Panc1 (cell line): ENCODE measurements at regions not wholly inside any gene's neighbourhood (a gene's known extent, or its start where the extent isn't known, plus 50 kb on each side); places are given as distances from the start of the nearest gene placed in this dataset.

Source experiments
- ATAC-seq: fragments of 200-7000 bp; cut with Tn5 transposase; 2 replicates; pipeline ENCODE4 v1.9.1; 2020; ENCODE audit warnings: mild to moderate bottlenecking, moderate library complexity
- BruUV-seq: library from RNA; stranded (reverse); fragments of 400-500 nt; replicated peaks from 2 replicates; lab custom pipeline; 2021; lab: Mats Ljungman, UMichigan
- CTCF ChIA-PET: fragments of 300-600 bp; sonication (Branson Sonifier 250); formaldehyde crosslinking; loops from one replicate; lab custom pipeline; 2022; ENCODE audit warnings: antibody characterized with exemption; lab: Charles Lee
- POLR2A ChIA-PET: fragments of 300-600 bp; sonication (Branson Sonifier 250); formaldehyde crosslinking; loops from one replicate; lab custom pipeline; 2022; ENCODE audit warnings: antibody characterized with exemption; lab: Charles Lee
- DNase-seq: peaks from one replicate; pipeline ENCODE4 v3.0.0-alpha.2; 2010; ENCODE audit warnings: low read depth, low spot score
- H3K27ac ChIP-seq: 2 replicates; pipeline ENCODE4 v1.5.1; 2011; ENCODE audit warnings: mild to moderate bottlenecking, low read length, inconsistent platforms
- H3K27me3 ChIP-seq: fragments of 200-500 bp; sonication (Bioruptor generic); 2 replicates; pipeline ENCODE4 v1.6.0; 2014; ENCODE audit warnings: low read length, inconsistent platforms; ENCODE audit not compliant: control insufficient read depth, insufficient read depth
- H3K36me3 ChIP-seq: fragments of 200-500 bp; sonication (Bioruptor generic); 2 replicates; pipeline ENCODE4 v1.5.1; 2014; ENCODE audit warnings: inconsistent platforms, mild to moderate bottlenecking, low read length, moderate library complexity; ENCODE audit not compliant: control insufficient read depth, insufficient read depth
- H3K4me1 ChIP-seq: 2 replicates; pipeline ENCODE4 v1.5.1; 2011; ENCODE audit warnings: inconsistent platforms, mild to moderate bottlenecking, low read length, moderate library complexity; ENCODE audit not compliant: control insufficient read depth, insufficient read depth
- H3K4me3 ChIP-seq, 2 experiments: 2 replicates each; pipeline ENCODE4 v1.5.1; 2011 to 2012; ENCODE audit warnings: low read depth in 2 of 2, low read length in 2 of 2, mild to moderate bottlenecking in 2 of 2, inconsistent platforms in 1 of 2, moderate library complexity in 1 of 2
- H3K9me3 ChIP-seq: fragments of 200-500 bp; sonication (Bioruptor generic); 2 replicates; pipeline ENCODE4 v1.5.1; 2014; ENCODE audit warnings: low read depth, mild to moderate bottlenecking, inconsistent platforms, low read length, moderate library complexity; ENCODE audit not compliant: control insufficient read depth, insufficient read depth
- POLR2AphosphoS5 ChIP-seq: IDR thresholded peaks from 2 replicates; pipeline ENCODE4 v1.6.1; 2012; ENCODE audit warnings: mild to moderate bottlenecking, low read depth, low read length, moderate library complexity
- SIN3A ChIP-seq: IDR thresholded peaks from 2 replicates; pipeline ENCODE4 v1.6.1; 2012; ENCODE audit warnings: low read depth, mild to moderate bottlenecking, low read length, moderate library complexity, borderline replicate concordance; ENCODE audit not compliant: insufficient read depth
- TCF7L2 ChIP-seq: IDR thresholded peaks from 2 replicates; pipeline ENCODE4 v1.6.1; 2011; ENCODE audit warnings: mild to moderate bottlenecking, low read depth, low read length, inconsistent platforms
- in situ Hi-C: cut with HindIII; loops from 2 replicates; pipeline ENCODE4 v1.10.0; 2016; ENCODE audit warnings: low sequenced_read_pairs, low pct_unique_long_range_greater_than_20kb
- intact Hi-C: fragments of 100-400 bp; cut with micrococcal nuclease; formaldehyde crosslinking; loops from one replicate; pipeline ENCODE4 v1.10.0; 2022; ENCODE audit not compliant: unreplicated experiment
- TF ChIP-seq, protein P1 (sequence below), 2 experiments: IDR thresholded peaks; 2 replicates each; pipeline ENCODE4 v1.6.1; 2011 to 2012; ENCODE audit warnings: low read depth in 2 of 2, control low read depth in 1 of 2, low read length in 1 of 2, mild to moderate bottlenecking in 1 of 2, moderate library complexity in 1 of 2; ENCODE audit not compliant: insufficient read depth in 1 of 2
- TF ChIP-seq, protein P2 (sequence below): fragments of 450-650 bp; IDR thresholded peaks from 2 replicates; pipeline ENCODE4 v1.5.1; 2017; ENCODE audit warnings: mild to moderate bottlenecking

DNA sequence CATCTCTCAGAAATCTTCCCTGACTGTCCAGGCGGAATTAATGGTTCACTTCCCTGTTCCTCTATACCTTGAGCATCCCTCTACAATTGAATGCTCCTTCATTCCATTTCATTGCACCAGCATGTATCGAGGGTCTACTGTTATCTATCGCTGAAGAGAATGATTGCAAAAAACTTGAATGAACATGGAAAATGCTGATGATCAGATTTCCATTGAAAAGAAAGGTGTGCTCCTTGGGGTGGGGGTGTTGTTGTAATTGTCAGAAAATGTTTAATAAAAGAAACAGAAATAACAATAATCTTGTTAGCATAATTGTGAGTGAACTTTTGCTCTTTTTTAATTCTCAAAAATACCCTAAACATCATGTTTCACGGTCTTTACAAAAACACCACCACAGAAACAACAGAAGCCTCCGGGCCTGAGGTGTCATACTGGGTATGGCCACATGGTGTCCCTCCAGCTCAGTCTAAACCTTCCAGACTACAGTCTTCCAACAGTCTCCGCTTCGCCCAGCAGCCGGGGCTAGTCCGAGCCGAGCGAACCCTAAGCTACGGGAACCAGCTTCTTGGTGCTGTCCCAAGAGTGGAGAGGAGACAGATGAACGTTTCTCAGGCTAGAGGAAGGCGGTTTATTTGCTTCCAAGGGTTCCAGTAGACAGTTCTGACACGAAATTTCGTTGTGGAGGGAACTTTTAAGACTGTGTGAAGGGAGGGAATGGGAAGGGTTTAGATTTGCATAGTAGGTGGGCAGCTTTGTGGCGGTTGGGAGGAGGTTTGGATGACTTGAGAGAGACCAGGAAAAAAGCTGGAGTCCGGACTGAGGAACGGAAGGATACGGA, 75.8 kb upstream of the ZBED5 start:
- Histone ChIP-seq H3K4me1 (peaks cover 39% of the 10 kb centered on the region), H3K27me3 (no peaks in the 10 kb centered on the region), H3K27ac (peak overlapping the region; percentile 93), H3K9me3 (no peaks in the 10 kb centered on the region), H3K4me3 (peak overlapping the region; percentile 57 to 75), H3K36me3 (no peaks in the 10 kb centered on the region)
- ChIA-PET CTCF (interaction anchor here (0.5 to 1.9 kb wide), 28 partner anchors 8 to 854 kb away, joined by 3 to 30 read pairs (median 5); partner anchors contain the start of genes EIF4G2 and ZBED5), POLR2A (interaction anchor here (0.7 to 1.7 kb wide), 4 partner anchors 34 to 135 kb away, joined by 3 to 13 read pairs (median 4); partner anchors contain the start of gene EIF4G2)
- intact Hi-C loops (loop anchor here (1.0 to 5.0 kb wide), 5 partner anchors 75 to 854 kb away; partner anchors contain the start of gene ZBED5), in situ Hi-C loops (no loop called here)
- DNase-seq (peak; percentile 96), ATAC-seq (peak; percentile 77)
- TF ChIP-seq SIN3A (0 out of 2 replicates have a peak, but pooled peaks have one; percentile 51), TCF7L2 (no peak; the same call in 1 of the 2 replicates), POLR2AphosphoS5 (peak; percentile 94)
- TF ChIP-seq, protein P1, sequence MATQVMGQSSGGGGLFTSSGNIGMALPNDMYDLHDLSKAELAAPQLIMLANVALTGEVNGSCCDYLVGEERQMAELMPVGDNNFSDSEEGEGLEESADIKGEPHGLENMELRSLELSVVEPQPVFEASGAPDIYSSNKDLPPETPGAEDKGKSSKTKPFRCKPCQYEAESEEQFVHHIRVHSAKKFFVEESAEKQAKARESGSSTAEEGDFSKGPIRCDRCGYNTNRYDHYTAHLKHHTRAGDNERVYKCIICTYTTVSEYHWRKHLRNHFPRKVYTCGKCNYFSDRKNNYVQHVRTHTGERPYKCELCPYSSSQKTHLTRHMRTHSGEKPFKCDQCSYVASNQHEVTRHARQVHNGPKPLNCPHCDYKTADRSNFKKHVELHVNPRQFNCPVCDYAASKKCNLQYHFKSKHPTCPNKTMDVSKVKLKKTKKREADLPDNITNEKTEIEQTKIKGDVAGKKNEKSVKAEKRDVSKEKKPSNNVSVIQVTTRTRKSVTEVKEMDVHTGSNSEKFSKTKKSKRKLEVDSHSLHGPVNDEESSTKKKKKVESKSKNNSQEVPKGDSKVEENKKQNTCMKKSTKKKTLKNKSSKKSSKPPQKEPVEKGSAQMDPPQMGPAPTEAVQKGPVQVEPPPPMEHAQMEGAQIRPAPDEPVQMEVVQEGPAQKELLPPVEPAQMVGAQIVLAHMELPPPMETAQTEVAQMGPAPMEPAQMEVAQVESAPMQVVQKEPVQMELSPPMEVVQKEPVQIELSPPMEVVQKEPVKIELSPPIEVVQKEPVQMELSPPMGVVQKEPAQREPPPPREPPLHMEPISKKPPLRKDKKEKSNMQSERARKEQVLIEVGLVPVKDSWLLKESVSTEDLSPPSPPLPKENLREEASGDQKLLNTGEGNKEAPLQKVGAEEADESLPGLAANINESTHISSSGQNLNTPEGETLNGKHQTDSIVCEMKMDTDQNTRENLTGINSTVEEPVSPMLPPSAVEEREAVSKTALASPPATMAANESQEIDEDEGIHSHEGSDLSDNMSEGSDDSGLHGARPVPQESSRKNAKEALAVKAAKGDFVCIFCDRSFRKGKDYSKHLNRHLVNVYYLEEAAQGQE (IDR thresholded peaks at IDR 0.05; ENCODE audit: insufficient read depth in 1 of 2, low read depth in 2 of 2, low read length in 1 of 2) = no peak
- TF ChIP-seq, protein P2, sequence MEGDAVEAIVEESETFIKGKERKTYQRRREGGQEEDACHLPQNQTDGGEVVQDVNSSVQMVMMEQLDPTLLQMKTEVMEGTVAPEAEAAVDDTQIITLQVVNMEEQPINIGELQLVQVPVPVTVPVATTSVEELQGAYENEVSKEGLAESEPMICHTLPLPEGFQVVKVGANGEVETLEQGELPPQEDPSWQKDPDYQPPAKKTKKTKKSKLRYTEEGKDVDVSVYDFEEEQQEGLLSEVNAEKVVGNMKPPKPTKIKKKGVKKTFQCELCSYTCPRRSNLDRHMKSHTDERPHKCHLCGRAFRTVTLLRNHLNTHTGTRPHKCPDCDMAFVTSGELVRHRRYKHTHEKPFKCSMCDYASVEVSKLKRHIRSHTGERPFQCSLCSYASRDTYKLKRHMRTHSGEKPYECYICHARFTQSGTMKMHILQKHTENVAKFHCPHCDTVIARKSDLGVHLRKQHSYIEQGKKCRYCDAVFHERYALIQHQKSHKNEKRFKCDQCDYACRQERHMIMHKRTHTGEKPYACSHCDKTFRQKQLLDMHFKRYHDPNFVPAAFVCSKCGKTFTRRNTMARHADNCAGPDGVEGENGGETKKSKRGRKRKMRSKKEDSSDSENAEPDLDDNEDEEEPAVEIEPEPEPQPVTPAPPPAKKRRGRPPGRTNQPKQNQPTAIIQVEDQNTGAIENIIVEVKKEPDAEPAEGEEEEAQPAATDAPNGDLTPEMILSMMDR = peak; percentile 99
- BruUV-seq = no TSS peak

DNA sequence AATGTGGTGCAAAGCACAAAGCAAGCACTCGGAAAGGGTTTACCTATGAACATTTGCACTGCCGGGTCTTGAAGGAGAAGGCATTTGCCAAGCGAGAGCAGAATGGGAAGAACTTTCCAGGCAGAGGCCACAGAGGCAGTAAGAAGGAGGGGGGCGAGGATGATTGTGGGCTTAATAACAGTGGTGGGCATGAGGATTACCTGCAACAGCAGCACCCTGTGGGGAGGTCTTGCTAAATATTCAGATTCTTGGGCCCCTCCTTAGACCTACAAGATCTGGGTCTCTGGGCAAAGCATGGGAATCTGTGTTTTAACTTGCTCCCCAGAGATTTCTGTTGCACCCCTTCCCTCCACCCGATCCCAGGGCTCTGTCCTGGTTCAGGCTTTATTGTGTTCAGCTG, 75.1 kb upstream of the ZBED5 start:
- CTCF ChIA-PET = interaction anchor here (0.5 to 1.9 kb wide), 3 partner anchors 75 to 79 kb away, joined by 3 to 20 read pairs (median 6); partner anchors contain the start of gene ZBED5
- Histone ChIP-seq H3K36me3 (no peaks in the 10 kb centered on the region), H3K27ac (peak overlapping the region; percentile 93), H3K4me3 (peak overlapping the region; percentile 57 to 75), H3K4me1 (peaks cover 45% of the 10 kb centered on the region), H3K27me3 (no peaks in the 10 kb centered on the region), H3K9me3 (no peaks in the 10 kb centered on the region)
- no peak for DNase-seq
- peak; percentile 48; the same call in 1 of the 2 replicates for TF ChIP-seq POLR2AphosphoS5
- TF ChIP-seq, protein P2 = no peak
- in situ Hi-C loops (no loop called here), intact Hi-C loops (loop anchor here (1.0 to 5.0 kb wide), 5 partner anchors 74 to 854 kb away; partner anchors contain the start of gene ZBED5)
- no TSS peak for BruUV-seq
- POLR2A ChIA-PET = no interaction called here
- no peak for ATAC-seq
